Panc1 (cell line): ENCODE measurements at regions not wholly inside any gene's neighbourhood (a gene's known extent, or its start where the extent isn't known, plus 50 kb on each side); places are given as distances from the start of the nearest gene placed in this dataset.

Experiments used
- ATAC-seq: fragments of 200-7000 bp; cut with Tn5 transposase; 2 replicates; pipeline ENCODE4 v1.9.1; 2020; ENCODE audit warnings: mild to moderate bottlenecking, moderate library complexity
- BruUV-seq: library from RNA; stranded (reverse); fragments of 400-500 nt; replicated peaks from 2 replicates; lab custom pipeline; 2021; lab: Mats Ljungman, UMichigan
- CTCF ChIA-PET: fragments of 300-600 bp; sonication (Branson Sonifier 250); formaldehyde crosslinking; loops from one replicate; lab custom pipeline; 2022; ENCODE audit warnings: antibody characterized with exemption; lab: Charles Lee
- POLR2A ChIA-PET: fragments of 300-600 bp; sonication (Branson Sonifier 250); formaldehyde crosslinking; loops from one replicate; lab custom pipeline; 2022; ENCODE audit warnings: antibody characterized with exemption; lab: Charles Lee
- DNase-seq: peaks from one replicate; pipeline ENCODE4 v3.0.0-alpha.2; 2010; ENCODE audit warnings: low read depth, low spot score
- H3K27ac ChIP-seq: 2 replicates; pipeline ENCODE4 v1.5.1; 2011; ENCODE audit warnings: mild to moderate bottlenecking, low read length, inconsistent platforms
- H3K27me3 ChIP-seq: fragments of 200-500 bp; sonication (Bioruptor generic); 2 replicates; pipeline ENCODE4 v1.6.0; 2014; ENCODE audit warnings: low read length, inconsistent platforms; ENCODE audit not compliant: control insufficient read depth, insufficient read depth
- H3K36me3 ChIP-seq: fragments of 200-500 bp; sonication (Bioruptor generic); 2 replicates; pipeline ENCODE4 v1.5.1; 2014; ENCODE audit warnings: inconsistent platforms, mild to moderate bottlenecking, low read length, moderate library complexity; ENCODE audit not compliant: control insufficient read depth, insufficient read depth
- H3K4me1 ChIP-seq: 2 replicates; pipeline ENCODE4 v1.5.1; 2011; ENCODE audit warnings: inconsistent platforms, mild to moderate bottlenecking, low read length, moderate library complexity; ENCODE audit not compliant: control insufficient read depth, insufficient read depth
- H3K4me3 ChIP-seq, 2 experiments: 2 replicates each; pipeline ENCODE4 v1.5.1; 2011 to 2012; ENCODE audit warnings: low read depth in 2 of 2, low read length in 2 of 2, mild to moderate bottlenecking in 2 of 2, inconsistent platforms in 1 of 2, moderate library complexity in 1 of 2
- H3K9me3 ChIP-seq: fragments of 200-500 bp; sonication (Bioruptor generic); 2 replicates; pipeline ENCODE4 v1.5.1; 2014; ENCODE audit warnings: low read depth, mild to moderate bottlenecking, inconsistent platforms, low read length, moderate library complexity; ENCODE audit not compliant: control insufficient read depth, insufficient read depth
- POLR2AphosphoS5 ChIP-seq: IDR thresholded peaks from 2 replicates; pipeline ENCODE4 v1.6.1; 2012; ENCODE audit warnings: mild to moderate bottlenecking, low read depth, low read length, moderate library complexity
- SIN3A ChIP-seq: IDR thresholded peaks from 2 replicates; pipeline ENCODE4 v1.6.1; 2012; ENCODE audit warnings: low read depth, mild to moderate bottlenecking, low read length, moderate library complexity, borderline replicate concordance; ENCODE audit not compliant: insufficient read depth
- TCF7L2 ChIP-seq: IDR thresholded peaks from 2 replicates; pipeline ENCODE4 v1.6.1; 2011; ENCODE audit warnings: mild to moderate bottlenecking, low read depth, low read length, inconsistent platforms
- in situ Hi-C: cut with HindIII; loops from 2 replicates; pipeline ENCODE4 v1.10.0; 2016; ENCODE audit warnings: low sequenced_read_pairs, low pct_unique_long_range_greater_than_20kb
- intact Hi-C: fragments of 100-400 bp; cut with micrococcal nuclease; formaldehyde crosslinking; loops from one replicate; pipeline ENCODE4 v1.10.0; 2022; ENCODE audit not compliant: unreplicated experiment
- TF ChIP-seq, protein P1 (sequence below): fragments of 450-650 bp; IDR thresholded peaks from 2 replicates; pipeline ENCODE4 v1.5.1; 2017; ENCODE audit warnings: mild to moderate bottlenecking
- TF ChIP-seq, protein P2 (sequence below), 2 experiments: IDR thresholded peaks; 2 replicates each; pipeline ENCODE4 v1.6.1; 2011 to 2012; ENCODE audit warnings: low read depth in 2 of 2, control low read depth in 1 of 2, low read length in 1 of 2, mild to moderate bottlenecking in 1 of 2, moderate library complexity in 1 of 2; ENCODE audit not compliant: insufficient read depth in 1 of 2

DNA sequence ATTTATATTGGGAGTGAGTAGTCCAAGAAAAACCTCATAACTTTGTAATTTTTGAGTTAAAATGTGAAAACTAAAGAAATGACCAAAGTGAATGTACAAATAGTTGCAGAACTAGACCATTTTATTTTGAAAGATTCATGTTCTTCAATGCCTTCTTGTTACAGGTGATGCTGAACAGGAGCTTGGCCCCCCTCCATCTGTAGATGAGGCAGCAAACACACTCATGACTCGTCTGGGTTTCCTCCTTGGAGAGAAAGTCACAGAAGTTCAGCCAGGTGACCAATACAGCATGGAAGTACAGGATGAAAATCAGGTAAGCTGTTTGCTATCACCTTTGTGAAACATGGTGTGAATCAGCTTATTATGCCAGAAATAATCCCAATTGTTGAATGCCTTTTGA is 227.8 kb downstream of the TANC2 start:
- H3K4me3 ChIP-seq = no peak overlapping the region
- no peaks in the 10 kb centered on the region for H3K27me3 ChIP-seq
- TF ChIP-seq SIN3A = no peak
- TF ChIP-seq, protein P1, sequence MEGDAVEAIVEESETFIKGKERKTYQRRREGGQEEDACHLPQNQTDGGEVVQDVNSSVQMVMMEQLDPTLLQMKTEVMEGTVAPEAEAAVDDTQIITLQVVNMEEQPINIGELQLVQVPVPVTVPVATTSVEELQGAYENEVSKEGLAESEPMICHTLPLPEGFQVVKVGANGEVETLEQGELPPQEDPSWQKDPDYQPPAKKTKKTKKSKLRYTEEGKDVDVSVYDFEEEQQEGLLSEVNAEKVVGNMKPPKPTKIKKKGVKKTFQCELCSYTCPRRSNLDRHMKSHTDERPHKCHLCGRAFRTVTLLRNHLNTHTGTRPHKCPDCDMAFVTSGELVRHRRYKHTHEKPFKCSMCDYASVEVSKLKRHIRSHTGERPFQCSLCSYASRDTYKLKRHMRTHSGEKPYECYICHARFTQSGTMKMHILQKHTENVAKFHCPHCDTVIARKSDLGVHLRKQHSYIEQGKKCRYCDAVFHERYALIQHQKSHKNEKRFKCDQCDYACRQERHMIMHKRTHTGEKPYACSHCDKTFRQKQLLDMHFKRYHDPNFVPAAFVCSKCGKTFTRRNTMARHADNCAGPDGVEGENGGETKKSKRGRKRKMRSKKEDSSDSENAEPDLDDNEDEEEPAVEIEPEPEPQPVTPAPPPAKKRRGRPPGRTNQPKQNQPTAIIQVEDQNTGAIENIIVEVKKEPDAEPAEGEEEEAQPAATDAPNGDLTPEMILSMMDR = no peak
- no peak for TF ChIP-seq POLR2AphosphoS5
- TF ChIP-seq, protein P2, sequence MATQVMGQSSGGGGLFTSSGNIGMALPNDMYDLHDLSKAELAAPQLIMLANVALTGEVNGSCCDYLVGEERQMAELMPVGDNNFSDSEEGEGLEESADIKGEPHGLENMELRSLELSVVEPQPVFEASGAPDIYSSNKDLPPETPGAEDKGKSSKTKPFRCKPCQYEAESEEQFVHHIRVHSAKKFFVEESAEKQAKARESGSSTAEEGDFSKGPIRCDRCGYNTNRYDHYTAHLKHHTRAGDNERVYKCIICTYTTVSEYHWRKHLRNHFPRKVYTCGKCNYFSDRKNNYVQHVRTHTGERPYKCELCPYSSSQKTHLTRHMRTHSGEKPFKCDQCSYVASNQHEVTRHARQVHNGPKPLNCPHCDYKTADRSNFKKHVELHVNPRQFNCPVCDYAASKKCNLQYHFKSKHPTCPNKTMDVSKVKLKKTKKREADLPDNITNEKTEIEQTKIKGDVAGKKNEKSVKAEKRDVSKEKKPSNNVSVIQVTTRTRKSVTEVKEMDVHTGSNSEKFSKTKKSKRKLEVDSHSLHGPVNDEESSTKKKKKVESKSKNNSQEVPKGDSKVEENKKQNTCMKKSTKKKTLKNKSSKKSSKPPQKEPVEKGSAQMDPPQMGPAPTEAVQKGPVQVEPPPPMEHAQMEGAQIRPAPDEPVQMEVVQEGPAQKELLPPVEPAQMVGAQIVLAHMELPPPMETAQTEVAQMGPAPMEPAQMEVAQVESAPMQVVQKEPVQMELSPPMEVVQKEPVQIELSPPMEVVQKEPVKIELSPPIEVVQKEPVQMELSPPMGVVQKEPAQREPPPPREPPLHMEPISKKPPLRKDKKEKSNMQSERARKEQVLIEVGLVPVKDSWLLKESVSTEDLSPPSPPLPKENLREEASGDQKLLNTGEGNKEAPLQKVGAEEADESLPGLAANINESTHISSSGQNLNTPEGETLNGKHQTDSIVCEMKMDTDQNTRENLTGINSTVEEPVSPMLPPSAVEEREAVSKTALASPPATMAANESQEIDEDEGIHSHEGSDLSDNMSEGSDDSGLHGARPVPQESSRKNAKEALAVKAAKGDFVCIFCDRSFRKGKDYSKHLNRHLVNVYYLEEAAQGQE (IDR thresholded peaks at IDR 0.05; ENCODE audit: insufficient read depth in 1 of 2, low read depth in 2 of 2, low read length in 1 of 2) = no peak
- no peak for TF ChIP-seq TCF7L2
- H3K36me3 ChIP-seq = peaks cover 3% of the 10 kb centered on the region; the same call in 1 of the 2 replicates
- no TSS peak for BruUV-seq
- in situ Hi-C loops (no loop called here), intact Hi-C loops (no loop called here)
- POLR2A ChIA-PET = interaction anchor here (0.6 kb wide), 1 partner anchor 64 kb away, joined by 3 read pairs; no protein-coding TSS in a partner anchor
- peaks cover 5% of the 10 kb centered on the region; the same call in 1 of the 2 replicates for H3K4me1 ChIP-seq
- no peak for DNase-seq
- CTCF ChIA-PET = no interaction called here
- ATAC-seq = no peak
- H3K9me3 ChIP-seq = no peaks in the 10 kb centered on the region
- H3K27ac ChIP-seq = no peak overlapping the region

DNA sequence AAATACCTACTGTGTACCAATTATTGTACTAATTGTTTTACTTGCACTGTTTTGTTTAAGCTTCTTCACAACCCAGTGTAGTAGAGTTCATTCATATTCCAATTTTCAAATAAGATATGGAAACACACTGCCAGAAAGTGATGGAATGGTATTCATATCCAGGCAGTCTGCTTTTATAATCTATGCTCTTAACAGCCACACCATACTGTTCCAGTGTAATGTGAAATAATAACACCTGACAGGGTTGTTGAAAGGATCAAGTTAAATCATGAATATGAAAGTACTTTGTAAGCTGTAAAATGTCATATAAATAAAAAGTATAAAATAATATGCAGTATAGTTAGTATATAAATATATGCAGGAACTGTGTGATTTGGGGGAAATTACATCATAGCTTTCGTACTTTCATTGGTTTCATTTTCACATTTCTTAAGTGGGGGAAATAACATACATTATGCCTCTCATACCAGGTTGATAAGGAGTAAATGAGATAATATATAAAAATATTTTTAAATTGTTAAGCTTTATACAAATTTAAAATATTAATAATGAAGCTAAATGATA is 230.8 kb downstream of the TANC2 start:
- TF ChIP-seq, protein P1 = no peak
- no peak for TF ChIP-seq SIN3A
- no peak for TF ChIP-seq POLR2AphosphoS5
- no peak for TF ChIP-seq TCF7L2
- TF ChIP-seq, protein P2 (IDR thresholded peaks at IDR 0.05; ENCODE audit: insufficient read depth in 1 of 2, low read depth in 2 of 2, low read length in 1 of 2) = no peak
- DNase-seq (no peak), ATAC-seq (no peak)
- Histone ChIP-seq H3K27me3 (no peaks in the 10 kb centered on the region), H3K27ac (no peak overlapping the region), H3K4me3 (no peak overlapping the region), H3K4me1 (peaks cover 5% of the 10 kb centered on the region; the same call in 1 of the 2 replicates), H3K9me3 (no peaks in the 10 kb centered on the region), H3K36me3 (peaks cover 3% of the 10 kb centered on the region; the same call in 1 of the 2 replicates)
- intact Hi-C loops (no loop called here), in situ Hi-C loops (no loop called here)
- ChIA-PET CTCF (no interaction called here), POLR2A (no interaction called here)
- BruUV-seq = no TSS peak
